Suprapubic skin (tissue), 4 donors: ENCODE measurements at regions not wholly inside any gene's neighbourhood (a gene's known extent, or its start where the extent isn't known, plus 50 kb on each side); places are given as distances from the start of the nearest gene placed in this dataset.

Experiments used
- DNase-seq, 2 donors: peaks; one replicate each; pipeline ENCODE4 v3.0.0-alpha.2; 2019; ENCODE audit warnings: low spot score in 2 of 2
- H3K27ac ChIP-seq: fragments of 200-600 bp; sonication (generic); one replicate; pipeline ENCODE4 v1.5.1; 2019
- H3K27me3 ChIP-seq: fragments of 200-600 bp; sonication (generic); one replicate; pipeline ENCODE4 v1.5.1; 2019
- H3K36me3 ChIP-seq: fragments of 200-600 bp; sonication (generic); one replicate; pipeline ENCODE4 v1.5.1; 2019
- H3K4me1 ChIP-seq: fragments of 200-600 bp; sonication (generic); one replicate; pipeline ENCODE4 v1.5.1; 2019
- H3K4me3 ChIP-seq: fragments of 200-600 bp; sonication (generic); one replicate; pipeline ENCODE4 v1.5.1; 2019; ENCODE audit warnings: mild to moderate bottlenecking
- H3K9me3 ChIP-seq: fragments of 200-600 bp; sonication (generic); one replicate; pipeline ENCODE4 v1.5.1; 2019
- EP300 ChIP-seq: sonication (generic); formaldehyde crosslinking; IDR thresholded peaks from one replicate; pipeline ENCODE4 v1.6.1; 2017; ENCODE audit warnings: antibody characterized with exemption
- POLR2A ChIP-seq, 2 donors: fragments of 450-650 bp; IDR thresholded peaks; one replicate each; pipeline ENCODE4 v1.6.1; 2017; ENCODE audit warnings: antibody characterized with exemption in 2 of 2, mild to moderate bottlenecking in 2 of 2, moderate library complexity in 2 of 2
- POLR2AphosphoS5 ChIP-seq, 3 donors: sonication (generic); formaldehyde crosslinking; IDR thresholded peaks; one replicate each; pipeline ENCODE4 v1.6.1; 2017; ENCODE audit warnings: antibody characterized with exemption in 3 of 3
- WGBS: methylation state at CpG from one replicate; pipeline ENCODE4 v1.1.5; 2018; 5-methylcytosine and 5-hydroxymethylcytosine counted together
- TF ChIP-seq, protein P1 (sequence below), 2 donors: fragments of 200-600 bp in 1 of 2; fragments of 450-650 bp in 1 of 2; sonication (generic) in 1 of 2; IDR thresholded peaks; one replicate each; pipeline ENCODE4 v1.5.1; 2016 to 2019; ENCODE audit warnings: antibody characterized with exemption in 2 of 2, mild to moderate bottlenecking in 1 of 2, moderate library complexity in 1 of 2

DNA sequence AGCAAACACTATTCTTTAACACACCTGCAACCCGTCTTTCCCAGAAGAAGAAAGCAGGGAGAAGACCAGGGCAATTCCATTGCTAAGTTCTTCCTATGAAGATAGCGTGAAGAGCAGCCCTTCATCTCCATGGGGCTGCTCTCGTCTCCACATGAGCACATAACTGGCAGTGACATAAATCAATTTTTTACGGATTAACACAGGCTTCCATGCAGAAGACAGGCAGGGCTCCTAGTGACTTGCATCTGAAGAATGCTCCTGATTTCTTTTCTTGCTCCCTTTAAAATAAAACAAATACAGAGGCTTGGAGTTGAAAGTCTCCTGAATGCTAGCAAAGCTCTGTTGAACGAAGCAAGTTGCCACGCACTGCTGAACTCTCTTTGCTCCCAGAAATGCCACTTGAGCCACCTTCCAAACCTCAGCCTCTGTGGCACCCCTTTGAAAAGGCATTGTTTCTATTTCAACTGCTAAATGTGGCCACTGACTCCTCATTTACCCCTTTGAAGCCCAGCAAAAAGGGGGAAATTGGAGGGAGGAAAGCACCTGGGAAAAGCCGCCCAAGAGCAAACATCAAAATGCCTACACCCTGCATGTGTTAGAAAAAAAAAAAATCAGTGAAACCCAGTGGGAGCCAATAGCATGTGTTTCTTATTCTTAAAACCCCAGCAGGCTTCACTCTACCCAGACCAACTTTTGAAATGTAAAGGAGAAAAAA lies 383.7 kb downstream of the IDS start:
- Histone ChIP-seq H3K4me3 (no peak overlapping the region), H3K4me1 (no peaks in the 10 kb centered on the region), H3K27ac (no peak overlapping the region), H3K9me3 (no peaks in the 10 kb centered on the region), H3K36me3 (no peaks in the 10 kb centered on the region), H3K27me3 (no peaks in the 10 kb centered on the region)
- TF ChIP-seq EP300 (no peak), POLR2A (IDR thresholded peaks at IDR 0.05) (no peak), POLR2AphosphoS5 (IDR thresholded peaks at IDR 0.05) (no peak)
- TF ChIP-seq, protein P1, sequence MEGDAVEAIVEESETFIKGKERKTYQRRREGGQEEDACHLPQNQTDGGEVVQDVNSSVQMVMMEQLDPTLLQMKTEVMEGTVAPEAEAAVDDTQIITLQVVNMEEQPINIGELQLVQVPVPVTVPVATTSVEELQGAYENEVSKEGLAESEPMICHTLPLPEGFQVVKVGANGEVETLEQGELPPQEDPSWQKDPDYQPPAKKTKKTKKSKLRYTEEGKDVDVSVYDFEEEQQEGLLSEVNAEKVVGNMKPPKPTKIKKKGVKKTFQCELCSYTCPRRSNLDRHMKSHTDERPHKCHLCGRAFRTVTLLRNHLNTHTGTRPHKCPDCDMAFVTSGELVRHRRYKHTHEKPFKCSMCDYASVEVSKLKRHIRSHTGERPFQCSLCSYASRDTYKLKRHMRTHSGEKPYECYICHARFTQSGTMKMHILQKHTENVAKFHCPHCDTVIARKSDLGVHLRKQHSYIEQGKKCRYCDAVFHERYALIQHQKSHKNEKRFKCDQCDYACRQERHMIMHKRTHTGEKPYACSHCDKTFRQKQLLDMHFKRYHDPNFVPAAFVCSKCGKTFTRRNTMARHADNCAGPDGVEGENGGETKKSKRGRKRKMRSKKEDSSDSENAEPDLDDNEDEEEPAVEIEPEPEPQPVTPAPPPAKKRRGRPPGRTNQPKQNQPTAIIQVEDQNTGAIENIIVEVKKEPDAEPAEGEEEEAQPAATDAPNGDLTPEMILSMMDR (IDR thresholded peaks at IDR 0.05), result no peak
- no peak for DNase-seq
- 71% methylated on average over 7 of the region's 7 CpGs for WGBS

DNA sequence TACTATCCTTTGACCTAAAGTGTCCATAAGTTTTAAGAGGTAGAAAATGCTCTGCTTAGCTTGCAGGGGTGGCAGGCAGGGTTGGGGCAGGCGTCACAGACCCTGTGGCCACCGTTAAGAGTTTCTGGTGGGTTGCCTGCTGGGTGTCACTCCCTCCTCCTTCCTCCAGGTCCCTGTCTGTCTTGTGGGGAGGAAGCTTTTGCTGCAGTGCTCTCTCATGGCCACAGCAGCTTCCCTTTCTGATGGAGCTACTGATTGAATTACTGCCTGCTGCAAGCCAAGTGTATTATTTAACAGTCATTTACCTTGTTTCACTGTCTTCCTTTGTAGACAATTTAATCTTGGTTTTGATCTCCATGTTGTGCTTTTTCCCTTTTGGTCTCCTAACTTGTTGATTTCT lies 384.6 kb downstream of the IDS start:
- TF ChIP-seq POLR2AphosphoS5 (IDR thresholded peaks at IDR 0.05) (no peak), EP300 (no peak), POLR2A (IDR thresholded peaks at IDR 0.05) (no peak)
- TF ChIP-seq, protein P1 (IDR thresholded peaks at IDR 0.05), result no peak
- no peaks in the 10 kb centered on the region for H3K27me3 ChIP-seq
- 58% methylated on average over 2 of the region's 2 CpGs for WGBS

DNA sequence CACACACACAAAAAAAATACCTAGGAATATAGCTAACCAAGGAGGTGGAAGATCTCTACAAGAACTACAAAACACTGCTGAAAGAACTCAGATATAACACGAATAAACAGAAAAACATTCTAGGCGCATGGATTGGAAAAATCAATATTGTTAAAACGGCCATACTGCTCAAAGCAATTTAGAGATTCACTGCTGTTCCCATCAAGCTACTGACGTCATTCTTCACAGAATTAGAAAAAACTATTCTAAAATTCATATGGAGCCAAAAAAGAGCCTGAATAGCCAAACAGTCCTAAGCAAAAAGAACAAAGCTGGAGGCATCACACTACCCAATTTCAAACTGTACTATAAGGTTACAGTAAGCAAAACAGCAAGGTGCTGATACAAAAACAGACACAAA lies 390.2 kb downstream of the IDS start:
- H3K27ac ChIP-seq, result no peak overlapping the region
- no peaks in the 10 kb centered on the region for H3K9me3 ChIP-seq
- H3K36me3 ChIP-seq, result no peaks in the 10 kb centered on the region
- TF ChIP-seq POLR2A (IDR thresholded peaks at IDR 0.05) (no peak), POLR2AphosphoS5 (IDR thresholded peaks at IDR 0.05) (no peak), EP300 (no peak)
- TF ChIP-seq, protein P1 (IDR thresholded peaks at IDR 0.05), result no peak
- 71% methylated on average over 4 of the region's 4 CpGs for WGBS
- no peaks in the 10 kb centered on the region for H3K4me1 ChIP-seq
- DNase-seq, result no peak
- H3K4me3 ChIP-seq, result no peak overlapping the region
- no peaks in the 10 kb centered on the region for H3K27me3 ChIP-seq

More for the DNA sequence above, 384.6 kb downstream of the IDS start:
- no peak overlapping the region for H3K4me3 ChIP-seq
- no peaks in the 10 kb centered on the region for H3K9me3 ChIP-seq
- no peak for DNase-seq
- no peaks in the 10 kb centered on the region for H3K36me3 ChIP-seq
- H3K27ac ChIP-seq, result no peak overlapping the region
- no peaks in the 10 kb centered on the region for H3K4me1 ChIP-seq

DNA sequence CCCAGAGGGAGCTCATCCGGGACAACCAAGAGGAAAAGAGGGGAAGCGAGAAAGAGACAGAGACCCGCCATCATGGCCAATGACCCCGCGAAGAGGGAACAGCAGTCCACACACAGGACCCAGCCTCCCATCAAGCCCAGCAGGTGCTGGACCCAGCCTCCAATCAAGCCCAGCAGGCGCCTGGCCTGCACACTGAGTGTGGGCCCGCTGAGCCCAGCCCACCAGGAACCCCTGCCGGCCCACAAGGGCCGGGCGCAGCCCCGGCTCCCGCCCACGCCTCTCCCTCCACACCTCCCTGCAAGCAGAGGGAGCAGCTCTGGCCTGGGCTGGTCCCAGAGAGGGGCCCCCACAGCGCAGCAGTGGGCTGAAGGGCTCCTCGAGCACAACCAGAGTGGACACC lies 391.1 kb downstream of the IDS start:
- Histone ChIP-seq H3K27me3 (no peaks in the 10 kb centered on the region), H3K4me3 (no peak overlapping the region), H3K36me3 (no peaks in the 10 kb centered on the region), H3K4me1 (no peaks in the 10 kb centered on the region), H3K27ac (no peak overlapping the region), H3K9me3 (no peaks in the 10 kb centered on the region)
- no peak for DNase-seq
- TF ChIP-seq EP300, result no peak
- TF ChIP-seq, protein P1 (IDR thresholded peaks at IDR 0.05), result no peak
- no peak for TF ChIP-seq POLR2AphosphoS5 (IDR thresholded peaks at IDR 0.05)
- no peak for TF ChIP-seq POLR2A (IDR thresholded peaks at IDR 0.05)
- WGBS, result 97% methylated on average over 12 of the region's 15 CpGs

DNA sequence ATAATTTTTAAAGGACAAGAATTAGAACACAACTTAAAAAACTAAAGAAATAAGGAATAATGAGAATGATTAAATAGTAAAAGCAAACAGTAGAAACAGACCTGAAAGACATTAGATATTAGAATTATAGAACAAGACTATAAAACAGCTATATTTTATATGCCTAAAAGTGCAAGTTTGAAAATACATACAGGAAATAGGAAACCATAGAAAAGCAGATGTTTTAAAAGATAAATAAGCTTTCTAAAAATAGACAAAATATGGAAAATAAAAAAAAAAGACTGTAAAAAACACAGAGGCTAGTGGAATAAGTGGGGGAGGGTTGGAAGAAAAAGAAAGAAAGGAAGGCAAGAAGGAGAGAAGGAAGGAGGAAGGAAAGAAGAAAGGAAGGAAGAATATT lies 407.3 kb downstream of the IDS start:
- Histone ChIP-seq H3K4me3 (no peak overlapping the region), H3K27me3 (no peaks in the 10 kb centered on the region), H3K4me1 (no peaks in the 10 kb centered on the region), H3K27ac (no peak overlapping the region), H3K9me3 (no peaks in the 10 kb centered on the region), H3K36me3 (no peaks in the 10 kb centered on the region)
- TF ChIP-seq EP300 (no peak), POLR2A (IDR thresholded peaks at IDR 0.05) (no peak), POLR2AphosphoS5 (IDR thresholded peaks at IDR 0.05) (no peak)
- TF ChIP-seq, protein P1 (IDR thresholded peaks at IDR 0.05), result no peak
- no peak for DNase-seq
